Nephron (organoid): ENCODE measurements at regions not wholly inside any gene's neighbourhood (a gene's known extent, or its start where the extent isn't known, plus 50 kb on each side); places are given as distances from the start of the nearest gene placed in this dataset.

ENCODE experiments used
- H3K27ac Mint-ChIP-seq, 3 experiments: 2 replicates each; pipeline ENCODE4 v1.8.0; 2020; ENCODE audit warnings: mixed read lengths in 3 of 3, mild to moderate bottlenecking in 2 of 3, moderate library complexity in 1 of 3
- H3K27me3 Mint-ChIP-seq: 2 replicates; pipeline ENCODE4 v1.8.0; 2021; ENCODE audit warnings: low read depth, mild to moderate bottlenecking, moderate library complexity, mixed read lengths
- H3K36me3 Mint-ChIP-seq: 2 replicates; pipeline ENCODE4 v1.8.0; 2020; ENCODE audit warnings: low read depth, mixed read lengths
- H3K4me1 Mint-ChIP-seq: 2 replicates; pipeline ENCODE4 v1.8.0; 2020; ENCODE audit warnings: mixed read lengths
- H3K4me3 Mint-ChIP-seq, 3 experiments: 2 replicates each; pipeline ENCODE4 v1.8.0; 2020; ENCODE audit warnings: mild to moderate bottlenecking in 3 of 3, mixed read lengths in 3 of 3, moderate library complexity in 2 of 3
- H3K9me3 Mint-ChIP-seq: 2 replicates; pipeline ENCODE4 v1.8.0; 2020; ENCODE audit warnings: mixed read lengths
- TF ChIP-seq, protein P1 (sequence below), 3 experiments: fragments of 200-600 bp; sonication (generic); IDR thresholded peaks; one replicate each; pipeline ENCODE4 v1.5.0; 2021; ENCODE audit warnings: antibody characterized with exemption in 3 of 3; ENCODE audit not compliant: unreplicated experiment in 3 of 3

DNA sequence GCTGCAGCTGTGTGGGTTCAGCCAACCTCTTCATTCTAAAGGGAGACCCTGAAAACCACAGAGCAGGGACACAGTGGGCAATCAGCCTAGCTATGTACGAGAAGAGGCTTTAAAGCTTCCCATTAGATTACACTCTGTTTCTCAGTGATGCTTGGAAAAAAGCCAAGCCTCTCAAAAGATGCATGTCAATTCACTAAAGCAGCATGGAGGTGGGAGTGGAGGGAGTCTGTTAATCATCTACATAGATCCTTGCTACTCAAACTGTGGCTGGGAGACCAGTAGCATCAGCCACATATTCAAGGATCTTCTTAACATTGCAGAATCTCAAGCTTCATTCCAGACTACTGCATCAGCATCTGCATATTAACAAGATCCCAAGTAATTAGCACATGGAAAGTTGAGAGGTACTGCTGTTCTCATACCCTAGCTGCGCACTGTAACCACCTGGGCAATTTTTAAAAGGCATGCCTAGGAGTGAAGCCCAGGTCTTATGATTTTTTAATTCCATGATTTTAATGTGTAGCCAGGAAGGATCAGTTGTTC lies 305.9 kb downstream of the PMP22 start:
- Mint-ChIP-seq H3K27ac (no peak overlapping the region), H3K9me3 (no peaks in the 10 kb centered on the region), H3K36me3 (no peaks in the 10 kb centered on the region), H3K4me1 (no peaks in the 10 kb centered on the region), H3K4me3 (no peak overlapping the region), H3K27me3 (no peaks in the 10 kb centered on the region)
- TF ChIP-seq, protein P1, sequence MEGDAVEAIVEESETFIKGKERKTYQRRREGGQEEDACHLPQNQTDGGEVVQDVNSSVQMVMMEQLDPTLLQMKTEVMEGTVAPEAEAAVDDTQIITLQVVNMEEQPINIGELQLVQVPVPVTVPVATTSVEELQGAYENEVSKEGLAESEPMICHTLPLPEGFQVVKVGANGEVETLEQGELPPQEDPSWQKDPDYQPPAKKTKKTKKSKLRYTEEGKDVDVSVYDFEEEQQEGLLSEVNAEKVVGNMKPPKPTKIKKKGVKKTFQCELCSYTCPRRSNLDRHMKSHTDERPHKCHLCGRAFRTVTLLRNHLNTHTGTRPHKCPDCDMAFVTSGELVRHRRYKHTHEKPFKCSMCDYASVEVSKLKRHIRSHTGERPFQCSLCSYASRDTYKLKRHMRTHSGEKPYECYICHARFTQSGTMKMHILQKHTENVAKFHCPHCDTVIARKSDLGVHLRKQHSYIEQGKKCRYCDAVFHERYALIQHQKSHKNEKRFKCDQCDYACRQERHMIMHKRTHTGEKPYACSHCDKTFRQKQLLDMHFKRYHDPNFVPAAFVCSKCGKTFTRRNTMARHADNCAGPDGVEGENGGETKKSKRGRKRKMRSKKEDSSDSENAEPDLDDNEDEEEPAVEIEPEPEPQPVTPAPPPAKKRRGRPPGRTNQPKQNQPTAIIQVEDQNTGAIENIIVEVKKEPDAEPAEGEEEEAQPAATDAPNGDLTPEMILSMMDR (IDR thresholded peaks at IDR 0.05; ENCODE audit: unreplicated experiment in 3 of 3), result no peak

GRCh38 chr17:14953405-14953804 lies 311.7 kb downstream of the PMP22 start:
- TF ChIP-seq, protein P1 (IDR thresholded peaks at IDR 0.05; ENCODE audit: unreplicated experiment in 3 of 3), result no peak
- peaks cover 6% of the 10 kb centered on the region for H3K27me3 Mint-ChIP-seq
- peaks cover 4% of the 10 kb centered on the region for H3K9me3 Mint-ChIP-seq
- H3K27ac Mint-ChIP-seq, result no peak overlapping the region
- H3K36me3 Mint-ChIP-seq, result no peaks in the 10 kb centered on the region
- H3K4me1 Mint-ChIP-seq, result no peaks in the 10 kb centered on the region
- H3K4me3 Mint-ChIP-seq, result no peak overlapping the region

GRCh38 chr17:14950686-14951085 lies 314.4 kb downstream of the PMP22 start:
- Mint-ChIP-seq H3K4me1 (no peaks in the 10 kb centered on the region), H3K36me3 (no peaks in the 10 kb centered on the region), H3K27ac (no peak overlapping the region), H3K4me3 (no peak overlapping the region), H3K9me3 (peaks cover 4% of the 10 kb centered on the region), H3K27me3 (peaks cover 6% of the 10 kb centered on the region)
- TF ChIP-seq, protein P1 (IDR thresholded peaks at IDR 0.05; ENCODE audit: unreplicated experiment in 3 of 3), result no peak

- H3K9me3 Mint-ChIP-seq, result peaks cover 4% of the 10 kb centered on the region
- H3K27ac Mint-ChIP-seq, result no peak overlapping the region
- TF ChIP-seq, protein P1 (IDR thresholded peaks at IDR 0.05; ENCODE audit: unreplicated experiment in 3 of 3), result no peak
- no peak overlapping the region for H3K4me3 Mint-ChIP-seq
- no peaks in the 10 kb centered on the region for H3K36me3 Mint-ChIP-seq
- peaks cover 6% of the 10 kb centered on the region for H3K27me3 Mint-ChIP-seq
- H3K4me1 Mint-ChIP-seq, result no peaks in the 10 kb centered on the region
Observed at GRCh38 chr17:14950216-14950615, 314.9 kb downstream of the PMP22 start.

DNA sequence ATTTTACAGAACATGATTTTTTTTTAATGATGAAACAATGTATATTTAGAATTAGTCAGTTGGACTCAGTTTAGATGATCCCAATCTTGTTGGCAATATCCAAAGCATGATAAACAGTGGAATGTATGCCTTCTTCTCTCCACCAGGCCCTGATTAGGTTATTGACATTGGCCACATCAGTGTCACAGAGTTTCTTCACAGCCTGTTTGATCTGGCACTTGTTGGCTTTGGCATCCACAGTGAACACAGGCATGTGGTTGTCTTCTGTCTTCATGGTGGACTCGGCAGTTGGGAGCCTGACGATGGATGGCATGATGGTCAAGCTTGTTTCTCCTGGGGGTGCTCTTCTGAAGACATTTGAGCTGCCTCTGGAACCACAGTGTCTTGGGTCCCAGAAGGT lies 317.5 kb downstream of the PMP22 start:
- no peaks in the 10 kb centered on the region for H3K4me1 Mint-ChIP-seq
- peaks cover 6% of the 10 kb centered on the region for H3K27me3 Mint-ChIP-seq
- H3K4me3 Mint-ChIP-seq, result no peak overlapping the region
- H3K27ac Mint-ChIP-seq, result no peak overlapping the region
- TF ChIP-seq, protein P1 (IDR thresholded peaks at IDR 0.05; ENCODE audit: unreplicated experiment in 3 of 3), result no peak
- H3K9me3 Mint-ChIP-seq, result peaks cover 10% of the 10 kb centered on the region
- no peaks in the 10 kb centered on the region for H3K36me3 Mint-ChIP-seq

DNA sequence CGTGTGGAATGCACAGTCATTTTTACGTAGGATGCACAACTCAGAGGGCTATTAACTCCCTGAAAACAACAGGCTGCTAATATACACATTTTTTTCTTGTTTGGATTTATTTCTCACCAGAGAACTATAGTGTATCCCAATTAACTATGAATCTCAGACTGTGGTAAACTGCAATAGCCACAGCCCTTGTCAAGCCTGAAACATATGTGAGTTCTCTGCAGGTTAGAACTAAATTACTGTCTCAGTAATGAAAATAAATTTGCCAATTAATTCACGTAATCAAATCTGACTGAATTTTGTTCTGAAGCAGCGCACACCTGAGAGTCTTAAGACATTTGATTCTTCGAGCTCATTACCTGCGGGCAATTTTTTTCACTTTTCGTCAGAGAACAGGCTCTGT lies 318.6 kb downstream of the PMP22 start:
- Mint-ChIP-seq H3K9me3 (peaks cover 6% of the 10 kb centered on the region), H3K4me3 (no peak overlapping the region), H3K4me1 (no peaks in the 10 kb centered on the region), H3K36me3 (no peaks in the 10 kb centered on the region), H3K27ac (no peak overlapping the region), H3K27me3 (peaks cover 6% of the 10 kb centered on the region)
- TF ChIP-seq, protein P1 (IDR thresholded peaks at IDR 0.05; ENCODE audit: unreplicated experiment in 3 of 3), result no peak
